Endothelial cell of umbilical vein (primary cell): ENCODE measurements at regions not wholly inside any gene's neighbourhood (a gene's known extent, or its start where the extent isn't known, plus 50 kb on each side); places are given as distances from the start of the nearest gene placed in this dataset.

Source experiments
- CTCF ChIP-seq, 2 donors: IDR thresholded peaks; 1 replicate in 1 of 2; 2 replicates in 1 of 2; pipeline ENCODE4 v1.5.1; 2011; ENCODE audit warnings: low read length in 2 of 2, mild to moderate bottlenecking in 2 of 2, moderate library complexity in 2 of 2, control low read depth in 1 of 2, inconsistent platforms in 1 of 2, low read depth in 1 of 2; ENCODE audit not compliant: insufficient read depth in 1 of 2; ENCODE audit errors: extremely low read depth in 1 of 2
- EZH2 ChIP-seq: IDR thresholded peaks from 2 replicates; pipeline ENCODE4 v1.6.1; 2012; ENCODE audit warnings: borderline replicate concordance, low read depth, mild to moderate bottlenecking, moderate library complexity, low read length, inconsistent platforms; ENCODE audit not compliant: severe bottlenecking
- POLR2A ChIP-seq: IDR thresholded peaks from 2 replicates; pipeline ENCODE4 v1.6.1; 2012; ENCODE audit warnings: low read depth, mild to moderate bottlenecking, control low read depth, low read length
- POLR2AphosphoS5 ChIP-seq: IDR thresholded peaks from 2 replicates; pipeline ENCODE4 v1.6.1; 2012; ENCODE audit warnings: low read depth, mild to moderate bottlenecking, control low read depth, low read length, moderate library complexity; ENCODE audit not compliant: insufficient read depth
- TF ChIP-seq, protein P1 (sequence below): IDR thresholded peaks from 2 replicates; pipeline ENCODE4 v1.6.1; 2011; ENCODE audit not compliant: insufficient read depth, insufficient read length

- TF ChIP-seq CTCF (IDR thresholded peaks at IDR 0.05; ENCODE audit: extremely low read depth in 1 of 2, insufficient read depth in 1 of 2, low read depth in 1 of 2, low read length in 2 of 2) = no peak
- no peak for TF ChIP-seq POLR2A
- no peak for TF ChIP-seq POLR2AphosphoS5
- TF ChIP-seq, protein P1, sequence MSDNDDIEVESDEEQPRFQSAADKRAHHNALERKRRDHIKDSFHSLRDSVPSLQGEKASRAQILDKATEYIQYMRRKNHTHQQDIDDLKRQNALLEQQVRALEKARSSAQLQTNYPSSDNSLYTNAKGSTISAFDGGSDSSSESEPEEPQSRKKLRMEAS = no peak
- TF ChIP-seq EZH2 = no peak
Observed at GRCh38 chr10:130456616-130457015, 320.4 kb downstream of the GLRX3 start.
